Nephron progenitor cell (in vitro differentiated cells): ENCODE measurements at regions not wholly inside any gene's neighbourhood (a gene's known extent, or its start where the extent isn't known, plus 50 kb on each side); places are given as distances from the start of the nearest gene placed in this dataset.

Experiments
- DNase-seq: peaks from one replicate; pipeline ENCODE4 v3.0.0; 2021
- H3K27ac Mint-ChIP-seq: 2 replicates; pipeline ENCODE4 v1.8.0; 2021; ENCODE audit warnings: mild to moderate bottlenecking, moderate library complexity, mixed read lengths
- H3K27me3 Mint-ChIP-seq: 2 replicates; pipeline ENCODE4 v1.8.0; 2021; ENCODE audit warnings: mild to moderate bottlenecking, low read depth, mixed read lengths; ENCODE audit not compliant: poor library complexity
- H3K36me3 Mint-ChIP-seq: 2 replicates; pipeline ENCODE4 v1.8.0; 2021; ENCODE audit warnings: low read depth, mixed read lengths
- H3K4me1 Mint-ChIP-seq: 2 replicates; pipeline ENCODE4 v1.8.0; 2021; ENCODE audit warnings: mixed read lengths
- H3K4me3 Mint-ChIP-seq: 2 replicates; pipeline ENCODE4 v1.8.0; 2021; ENCODE audit warnings: mild to moderate bottlenecking, moderate library complexity, mixed read lengths
- H3K9me3 Mint-ChIP-seq: 2 replicates; pipeline ENCODE4 v1.8.0; 2021; ENCODE audit warnings: mild to moderate bottlenecking, moderate library complexity, mixed read lengths
- CTCF ChIP-seq: fragments of 200-600 bp; sonication (generic); IDR thresholded peaks from 2 replicates; pipeline ENCODE4 v1.5.0; 2021; ENCODE audit warnings: antibody characterized with exemption

GRCh38 chr6:2581611-2582010 lies 169.1 kb downstream of the MYLK4 start:
- no peak overlapping the region for H3K4me3 Mint-ChIP-seq
- DNase-seq = no peak
- H3K4me1 Mint-ChIP-seq = peaks cover 24% of the 10 kb centered on the region
- no peaks in the 10 kb centered on the region for H3K36me3 Mint-ChIP-seq
- peaks cover 36% of the 10 kb centered on the region for H3K9me3 Mint-ChIP-seq
- peak overlapping the region; percentile 19 for H3K27ac Mint-ChIP-seq
- H3K27me3 Mint-ChIP-seq = peaks cover 7% of the 10 kb centered on the region
- TF ChIP-seq CTCF = no peak

GRCh38 chr6:2581011-2581410 lies 169.7 kb downstream of the MYLK4 start:
- no peaks in the 10 kb centered on the region for H3K36me3 Mint-ChIP-seq
- DNase-seq = no peak
- peaks cover 7% of the 10 kb centered on the region for H3K27me3 Mint-ChIP-seq
- no peak overlapping the region for H3K27ac Mint-ChIP-seq
- H3K9me3 Mint-ChIP-seq = peaks cover 31% of the 10 kb centered on the region
- no peak for TF ChIP-seq CTCF
- no peak overlapping the region for H3K4me3 Mint-ChIP-seq
- peaks cover 28% of the 10 kb centered on the region for H3K4me1 Mint-ChIP-seq

DNA sequence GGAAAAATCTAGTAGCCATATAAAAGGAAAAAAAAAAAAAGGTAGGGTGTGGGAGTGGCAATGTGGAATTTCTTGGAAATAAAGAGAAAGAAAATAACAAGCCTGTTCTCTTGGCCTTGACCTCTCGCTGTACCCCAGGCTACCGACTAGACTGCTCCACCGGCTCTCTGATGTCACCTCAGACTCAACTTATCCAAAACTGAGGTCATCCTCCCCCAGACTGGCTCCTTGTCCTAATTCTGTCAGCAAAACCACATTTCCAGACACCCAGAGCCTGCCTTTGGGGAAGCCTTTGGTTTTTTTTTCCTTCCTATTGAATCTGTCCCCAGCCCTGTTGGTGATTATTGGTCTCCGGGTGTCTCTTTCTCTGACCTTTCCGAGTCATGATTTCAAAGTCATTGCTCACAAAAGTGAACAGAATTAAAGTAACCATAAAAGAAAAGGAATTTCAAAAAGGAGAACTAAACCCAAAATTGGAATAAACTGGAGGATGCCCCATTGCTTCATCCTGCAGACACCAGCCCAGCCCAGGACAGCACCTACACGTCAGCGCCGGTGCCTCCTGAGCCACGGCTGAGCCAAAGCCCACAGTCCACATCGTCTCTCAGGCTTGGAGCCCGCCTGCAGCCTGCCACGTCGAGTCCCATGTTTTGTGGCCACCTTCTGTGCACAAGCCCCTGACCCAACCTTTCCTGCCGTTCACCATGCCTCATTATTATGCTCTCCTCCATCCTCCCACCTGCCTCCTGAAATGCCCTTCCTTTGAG lies 170.7 kb downstream of the MYLK4 start:
- Mint-ChIP-seq H3K4me3 (no peak overlapping the region), H3K36me3 (peaks cover 8% of the 10 kb centered on the region), H3K27ac (peak overlapping the region; percentile 62), H3K9me3 (peaks cover 29% of the 10 kb centered on the region), H3K4me1 (peaks cover 28% of the 10 kb centered on the region), H3K27me3 (peaks cover 7% of the 10 kb centered on the region)
- no peak for DNase-seq
- TF ChIP-seq CTCF = no peak

DNA sequence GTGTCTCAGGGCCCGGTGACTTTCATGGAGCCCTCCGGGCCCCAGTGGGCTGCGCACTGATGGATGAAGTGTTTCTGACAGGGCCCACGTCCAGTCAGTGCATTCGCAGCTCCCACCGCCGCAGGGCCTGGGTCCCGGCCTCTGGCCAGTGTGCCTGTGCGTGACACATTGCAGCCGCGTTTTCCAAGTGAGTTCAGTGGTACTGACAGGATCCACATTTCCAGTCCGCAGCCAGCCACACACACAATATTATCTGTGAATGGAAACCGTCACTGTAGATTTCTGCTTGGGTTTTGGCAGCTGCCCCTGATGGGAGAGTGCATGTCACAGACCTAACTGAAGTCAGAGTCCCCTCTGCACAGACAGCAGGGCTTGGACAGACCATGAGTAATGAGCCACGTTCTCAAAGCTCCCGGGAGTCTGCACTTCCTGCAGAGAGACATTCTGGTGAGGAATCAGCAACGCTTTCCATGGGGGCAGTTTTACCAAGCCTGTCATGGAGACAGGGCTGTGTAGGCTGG lies 171.4 kb downstream of the MYLK4 start:
- TF ChIP-seq CTCF = no peak
- Mint-ChIP-seq H3K36me3 (peaks cover 15% of the 10 kb centered on the region), H3K27me3 (peaks cover 7% of the 10 kb centered on the region), H3K4me3 (no peak overlapping the region), H3K9me3 (peaks cover 29% of the 10 kb centered on the region), H3K27ac (peak overlapping the region; percentile 62), H3K4me1 (peaks cover 28% of the 10 kb centered on the region)
- no peak for DNase-seq

DNA sequence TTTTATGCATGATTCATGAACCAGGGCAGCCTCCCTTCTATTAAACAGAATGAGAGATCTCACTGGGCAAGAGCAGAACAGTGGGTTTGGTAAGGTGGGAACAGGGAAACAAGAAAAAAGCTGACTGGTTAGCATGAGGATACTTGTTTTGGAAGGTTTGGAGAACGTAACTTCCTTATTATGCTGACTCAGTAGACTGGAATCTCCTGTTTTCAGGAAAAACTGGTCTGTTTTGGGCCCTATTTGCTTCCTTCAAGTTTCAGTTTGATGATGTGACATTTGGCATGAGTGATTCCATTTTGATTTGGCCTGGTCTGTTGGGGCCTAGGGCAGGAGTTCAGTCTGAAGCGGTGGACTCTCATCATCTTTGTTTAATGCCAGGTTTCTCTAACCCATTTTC lies 172.0 kb downstream of the MYLK4 start:
- peaks cover 17% of the 10 kb centered on the region for H3K36me3 Mint-ChIP-seq
- no peak for DNase-seq
- peaks cover 28% of the 10 kb centered on the region for H3K4me1 Mint-ChIP-seq
- H3K4me3 Mint-ChIP-seq = no peak overlapping the region
- no peak overlapping the region for H3K27ac Mint-ChIP-seq
- H3K27me3 Mint-ChIP-seq = peaks cover 7% of the 10 kb centered on the region
- no peak for TF ChIP-seq CTCF
- peaks cover 29% of the 10 kb centered on the region for H3K9me3 Mint-ChIP-seq

GRCh38 chr6:2576499-2576898 lies 174.2 kb downstream of the MYLK4 start:
- no peak for DNase-seq
- no peak for TF ChIP-seq CTCF
- Mint-ChIP-seq H3K4me3 (no peak overlapping the region), H3K27me3 (no peaks in the 10 kb centered on the region), H3K36me3 (peaks cover 17% of the 10 kb centered on the region), H3K9me3 (peaks cover 43% of the 10 kb centered on the region), H3K27ac (no peak overlapping the region), H3K4me1 (peaks cover 28% of the 10 kb centered on the region)
